ENCODE measurements at regions not wholly inside any gene's neighbourhood (a gene's known extent, or its start where the extent isn't known, plus 50 kb on each side); places are given as distances from the start of the nearest gene placed in this dataset.

- no peak for TF ChIP-seq CHD7 (IDR thresholded peaks at IDR 0.05; ENCODE audit: insufficient replicate concordance, low read length)
- TF ChIP-seq NRF1 (IDR thresholded peaks at IDR 0.05; ENCODE audit: low read depth, low read length), result no peak
- no peak for TF ChIP-seq MAFK (IDR thresholded peaks at IDR 0.05; ENCODE audit: low read depth, low read length)
- TF ChIP-seq JUN (IDR thresholded peaks at IDR 0.05; ENCODE audit: low read depth, low read length), result no peak
- no peak for TF ChIP-seq ATF2 (IDR thresholded peaks at IDR 0.05; ENCODE audit: low read length)
- no peak for TF ChIP-seq EGR1 (IDR thresholded peaks at IDR 0.05; ENCODE audit: borderline replicate concordance, low read depth, low read length)
- no peak for TF ChIP-seq ASH2L (IDR thresholded peaks at IDR 0.05; ENCODE audit: low read length)
Measured at GRCh38 chr13:54705738-54706137, 1677.1 kb downstream of the OLFM4 start (continued).

Measured in H1 (cell line).